NCI-H748 treated with DMSO at 0.1 percent for 48 hours (cell line): ENCODE measurements at regions not wholly inside any gene's neighbourhood (a gene's known extent, or its start where the extent isn't known, plus 50 kb on each side); places are given as distances from the start of the nearest gene placed in this dataset.

Experiments used
- DNase-seq: peaks from one replicate; lab custom pipeline; 2025; lab: John Stamatoyannopoulos, UW

- DNase-seq = no peak
Measured at GRCh38 chr6:19736066-19736465, 101.1 kb upstream of the ID4 start.

- no peak for DNase-seq
Measured at GRCh38 chr6:19738010-19738409, 99.2 kb upstream of the ID4 start.

DNA sequence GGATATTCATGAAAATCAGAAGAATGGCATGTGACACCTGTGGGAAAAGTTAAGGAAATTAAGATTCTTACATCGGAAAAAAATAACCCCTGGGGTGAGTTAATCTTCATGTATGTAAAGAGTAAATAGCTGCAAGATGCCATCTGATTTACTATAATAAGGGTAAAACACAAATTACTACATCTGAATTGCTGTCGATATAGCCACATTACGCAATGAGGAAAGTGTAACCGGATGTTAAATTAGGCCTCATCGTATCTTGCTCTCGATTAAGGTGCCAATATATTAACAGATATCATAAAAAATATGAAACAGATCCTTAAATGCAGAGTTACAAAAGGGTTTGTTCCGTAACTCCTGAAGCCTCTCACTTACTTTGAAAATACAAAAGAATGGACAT, 87.4 kb upstream of the ID4 start:
- DNase-seq = no peak

DNA sequence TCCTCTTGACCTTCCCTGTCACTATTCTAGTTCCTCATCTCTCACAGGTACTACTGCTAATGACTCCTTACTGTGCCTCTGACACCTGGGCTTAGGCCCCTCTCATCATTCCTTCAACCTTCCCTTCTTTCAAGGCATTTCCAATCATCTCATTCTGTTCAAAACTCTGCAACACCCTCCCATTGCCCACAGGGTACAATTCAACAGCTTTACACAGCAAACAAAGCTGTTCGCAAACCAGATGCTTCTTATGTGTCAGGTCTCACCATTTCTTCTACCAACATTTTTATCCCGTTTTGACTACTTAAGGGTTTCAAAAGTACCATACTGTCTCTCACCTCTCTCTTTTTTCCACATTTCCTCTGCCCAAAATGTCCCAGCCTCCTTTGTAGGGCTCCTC, 84.4 kb upstream of the ID4 start:
- DNase-seq = no peak

GRCh38 chr6:19753826-19754225, 83.3 kb upstream of the ID4 start:
- DNase-seq = no peak

DNA sequence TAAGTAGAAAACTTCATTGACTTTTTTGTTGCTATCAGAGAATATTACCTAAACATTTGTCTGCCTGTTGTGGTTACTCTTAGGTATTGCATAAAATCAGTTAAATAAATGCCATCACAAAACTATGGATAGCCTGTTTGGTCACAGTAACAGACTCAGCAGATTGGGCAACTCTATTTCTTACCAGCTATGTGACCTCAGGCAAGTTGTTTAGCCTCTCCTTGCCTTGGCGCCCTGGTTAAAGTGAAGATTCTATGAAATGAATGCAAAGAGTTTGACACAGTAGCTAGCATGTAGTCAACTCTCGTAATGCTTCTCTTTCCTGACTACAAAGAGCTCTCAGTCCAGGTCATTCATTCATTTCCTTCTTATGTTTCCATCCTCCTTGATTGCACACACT, 82.5 kb upstream of the ID4 start:
- no peak for DNase-seq

GRCh38 chr6:19755181-19755580, 82.0 kb upstream of the ID4 start:
- DNase-seq = no peak

GRCh38 chr6:19757036-19757435, 80.1 kb upstream of the ID4 start:
- DNase-seq = no peak

- DNase-seq = no peak
Measured at GRCh38 chr6:19759117-19759880, 77.9 kb upstream of the ID4 start.

- DNase-seq = no peak
Measured at GRCh38 chr6:19761121-19761520, 76.0 kb upstream of the ID4 start.

- no peak for DNase-seq
Measured at GRCh38 chr6:19771753-19772336, 65.3 kb upstream of the ID4 start.

DNA sequence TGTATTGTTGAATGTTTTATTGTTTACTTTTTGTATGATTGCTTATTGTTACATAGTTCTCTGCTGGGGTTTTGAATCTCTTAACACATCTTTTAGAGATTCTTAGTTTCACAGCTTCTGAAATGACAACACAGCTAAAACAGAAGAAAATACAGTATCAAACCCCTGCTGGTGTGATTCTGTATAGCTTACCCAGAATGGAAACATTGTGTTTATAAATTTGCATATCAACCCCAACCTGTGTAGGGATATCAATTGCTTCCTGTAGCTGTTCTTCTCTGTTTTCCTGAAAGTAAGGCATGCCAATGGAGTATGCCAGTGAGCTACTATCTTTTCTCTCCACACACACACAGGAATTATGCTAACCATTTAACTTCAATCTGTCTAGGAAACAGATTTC, 64.3 kb upstream of the ID4 start:
- no peak for DNase-seq

DNA sequence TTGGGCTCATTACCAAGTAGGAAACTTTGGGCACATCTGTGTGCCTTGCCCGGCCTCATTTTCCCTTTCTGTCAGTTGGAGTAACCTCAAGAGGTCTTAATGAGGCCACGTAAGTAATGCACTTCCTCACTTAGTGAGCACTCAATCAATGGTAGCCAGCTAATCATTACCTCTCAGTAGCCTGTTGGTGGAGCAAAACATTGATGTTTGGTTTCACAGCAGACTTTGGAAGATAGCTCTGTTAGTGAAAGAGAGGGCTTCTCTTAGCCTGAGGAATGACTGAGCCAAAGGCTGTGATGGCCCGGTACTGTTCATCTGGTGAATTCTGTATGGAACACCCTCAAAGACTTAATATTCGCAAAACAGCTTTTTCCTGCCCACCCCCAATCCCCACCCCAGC, 55.9 kb upstream of the ID4 start:
- no peak for DNase-seq

DNA sequence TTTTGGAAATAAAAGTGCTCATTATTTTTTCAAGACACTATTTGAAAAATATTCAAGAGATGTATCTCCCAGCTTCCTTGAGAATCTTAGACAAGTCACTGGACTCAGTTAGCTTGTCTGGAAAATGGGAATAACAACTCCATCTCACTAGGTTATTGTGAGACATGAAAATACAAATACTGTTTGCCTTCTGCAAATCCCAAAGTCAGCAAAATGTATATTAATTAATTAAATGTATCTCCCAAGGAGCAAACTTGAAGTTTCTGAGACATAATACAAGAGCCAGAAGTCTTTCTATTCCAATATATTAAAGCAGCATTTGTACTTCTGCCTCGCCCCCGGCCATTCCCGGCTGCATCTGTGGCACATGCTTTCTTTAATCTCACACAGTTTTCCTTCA, 54.6 kb upstream of the ID4 start:
- no peak for DNase-seq
